ENCODE measurements at regions not wholly inside any gene's neighbourhood (a gene's known extent, or its start where the extent isn't known, plus 50 kb on each side); places are given as distances from the start of the nearest gene placed in this dataset.

- no peak for DNase-seq (ENCODE audit: insufficient read length, low spot score)
- TF ChIP-seq POU2F2 (IDR thresholded peaks at IDR 0.05; ENCODE audit: low read depth, low read length) (no peak), POLR2AphosphoS5 (IDR thresholded peaks at IDR 0.05; ENCODE audit: low read depth, low read length) (no peak), POLR2A (IDR thresholded peaks at IDR 0.05; ENCODE audit: low read depth, low read length) (no peak), TAF1 (IDR thresholded peaks at IDR 0.05; ENCODE audit: low read depth, low read length) (no peak)
- no peak for FAIRE-seq
Measured at GRCh38 chr16:9462984-9463383, 371.5 kb downstream of the HAPSTR1 start.

GRCh38 chr16:9463461-9463860, 372.0 kb downstream of the HAPSTR1 start:
- FAIRE-seq (no peak), DNase-seq (ENCODE audit: insufficient read length, low spot score) (no peak)
- no peak for TF ChIP-seq POLR2A (IDR thresholded peaks at IDR 0.05; ENCODE audit: low read depth, low read length)
- TF ChIP-seq POLR2AphosphoS5 (IDR thresholded peaks at IDR 0.05; ENCODE audit: low read depth, low read length) = no peak
- TF ChIP-seq PAX5 (IDR thresholded peaks at IDR 0.05; ENCODE audit: insufficient read depth, low read length, severe bottlenecking) = no peak
- TF ChIP-seq POU2F2 (IDR thresholded peaks at IDR 0.05; ENCODE audit: low read depth, low read length) = no peak
- no peak for TF ChIP-seq SPI1 (IDR thresholded peaks at IDR 0.05; ENCODE audit: low read depth, low read length)
- TF ChIP-seq TAF1 (IDR thresholded peaks at IDR 0.05; ENCODE audit: low read depth, low read length) = no peak

- DNase-seq (ENCODE audit: insufficient read length, low spot score) (no peak), FAIRE-seq (no peak)
- TF ChIP-seq POLR2A (IDR thresholded peaks at IDR 0.05; ENCODE audit: low read depth, low read length) = no peak
- TF ChIP-seq TAF1 (IDR thresholded peaks at IDR 0.05; ENCODE audit: low read depth, low read length) = no peak
- TF ChIP-seq POU2F2 (IDR thresholded peaks at IDR 0.05; ENCODE audit: low read depth, low read length) = no peak
- TF ChIP-seq POLR2AphosphoS5 (IDR thresholded peaks at IDR 0.05; ENCODE audit: low read depth, low read length) = no peak
- no peak for TF ChIP-seq PAX5 (IDR thresholded peaks at IDR 0.05; ENCODE audit: insufficient read depth, low read length, severe bottlenecking)
- no peak for TF ChIP-seq SPI1 (IDR thresholded peaks at IDR 0.05; ENCODE audit: low read depth, low read length)
Measured at GRCh38 chr16:9465161-9465560, 373.7 kb downstream of the HAPSTR1 start.

- TF ChIP-seq POU2F2 (IDR thresholded peaks at IDR 0.05; ENCODE audit: low read depth, low read length) (no peak), SPI1 (IDR thresholded peaks at IDR 0.05; ENCODE audit: low read depth, low read length) (no peak), PAX5 (IDR thresholded peaks at IDR 0.05; ENCODE audit: insufficient read depth, low read length, severe bottlenecking) (no peak), POLR2A (IDR thresholded peaks at IDR 0.05; ENCODE audit: low read depth, low read length) (no peak), POLR2AphosphoS5 (IDR thresholded peaks at IDR 0.05; ENCODE audit: low read depth, low read length) (no peak), TAF1 (IDR thresholded peaks at IDR 0.05; ENCODE audit: low read depth, low read length) (no peak)
- no peak for FAIRE-seq
- DNase-seq (ENCODE audit: insufficient read length, low spot score) = no peak
Measured at GRCh38 chr16:9469512-9469911, 378.1 kb downstream of the HAPSTR1 start.

- no peak for TF ChIP-seq POLR2AphosphoS5 (IDR thresholded peaks at IDR 0.05; ENCODE audit: low read depth, low read length)
- TF ChIP-seq SPI1 (IDR thresholded peaks at IDR 0.05; ENCODE audit: low read depth, low read length) = peak; percentile 67
- no peak for TF ChIP-seq POLR2A (IDR thresholded peaks at IDR 0.05; ENCODE audit: low read depth, low read length)
- DNase-seq (ENCODE audit: insufficient read length, low spot score) = no peak
- no peak for FAIRE-seq
Measured at GRCh38 chr16:9476744-9477143, 385.3 kb downstream of the HAPSTR1 start.

- FAIRE-seq (no peak), DNase-seq (ENCODE audit: insufficient read length, low spot score) (no peak)
- no peak for TF ChIP-seq SPI1 (IDR thresholded peaks at IDR 0.05; ENCODE audit: low read depth, low read length)
- TF ChIP-seq PAX5 (IDR thresholded peaks at IDR 0.05; ENCODE audit: insufficient read depth, low read length, severe bottlenecking) = no peak
- TF ChIP-seq POLR2AphosphoS5 (IDR thresholded peaks at IDR 0.05; ENCODE audit: low read depth, low read length) = no peak
- no peak for TF ChIP-seq POU2F2 (IDR thresholded peaks at IDR 0.05; ENCODE audit: low read depth, low read length)
- TF ChIP-seq POLR2A (IDR thresholded peaks at IDR 0.05; ENCODE audit: low read depth, low read length) = no peak
- TF ChIP-seq TAF1 (IDR thresholded peaks at IDR 0.05; ENCODE audit: low read depth, low read length) = no peak
Measured at GRCh38 chr16:9479008-9479407, 387.6 kb downstream of the HAPSTR1 start.

GRCh38 chr16:9480503-9480902, 389.1 kb downstream of the HAPSTR1 start:
- TF ChIP-seq POLR2A (IDR thresholded peaks at IDR 0.05; ENCODE audit: low read depth, low read length) (no peak), PAX5 (IDR thresholded peaks at IDR 0.05; ENCODE audit: insufficient read depth, low read length, severe bottlenecking) (no peak), POLR2AphosphoS5 (IDR thresholded peaks at IDR 0.05; ENCODE audit: low read depth, low read length) (no peak)
- DNase-seq (ENCODE audit: insufficient read length, low spot score) = no peak
- no peak for FAIRE-seq

GRCh38 chr16:9481747-9482730, 390.6 kb downstream of the HAPSTR1 start:
- FAIRE-seq (no peak), DNase-seq (ENCODE audit: insufficient read length, low spot score) (no peak)
- TF ChIP-seq POLR2A (IDR thresholded peaks at IDR 0.05; ENCODE audit: low read depth, low read length) = no peak
- TF ChIP-seq TAF1 (IDR thresholded peaks at IDR 0.05; ENCODE audit: low read depth, low read length) = no peak
- no peak for TF ChIP-seq SPI1 (IDR thresholded peaks at IDR 0.05; ENCODE audit: low read depth, low read length)
- no peak for TF ChIP-seq POU2F2 (IDR thresholded peaks at IDR 0.05; ENCODE audit: low read depth, low read length)
- TF ChIP-seq POLR2AphosphoS5 (IDR thresholded peaks at IDR 0.05; ENCODE audit: low read depth, low read length) = no peak
- TF ChIP-seq PAX5 (IDR thresholded peaks at IDR 0.05; ENCODE audit: insufficient read depth, low read length, severe bottlenecking) = no peak

- FAIRE-seq (no peak), DNase-seq (ENCODE audit: insufficient read length, low spot score) (no peak)
- TF ChIP-seq POLR2A (IDR thresholded peaks at IDR 0.05; ENCODE audit: low read depth, low read length) (no peak), SPI1 (IDR thresholded peaks at IDR 0.05; ENCODE audit: low read depth, low read length) (no peak), POLR2AphosphoS5 (IDR thresholded peaks at IDR 0.05; ENCODE audit: low read depth, low read length) (no peak), TAF1 (IDR thresholded peaks at IDR 0.05; ENCODE audit: low read depth, low read length) (no peak)
Measured at GRCh38 chr16:9484426-9484825, 393.0 kb downstream of the HAPSTR1 start.

- no peak for FAIRE-seq
Measured at GRCh38 chr16:9484881-9485280, 393.4 kb downstream of the HAPSTR1 start.

More at GRCh38 chr16:9484881-9485280, 393.4 kb downstream of the HAPSTR1 start:
- no peak for DNase-seq (ENCODE audit: insufficient read length, low spot score)
- no peak for TF ChIP-seq SPI1 (IDR thresholded peaks at IDR 0.05; ENCODE audit: low read depth, low read length)
- TF ChIP-seq PAX5 (IDR thresholded peaks at IDR 0.05; ENCODE audit: insufficient read depth, low read length, severe bottlenecking) = no peak
- TF ChIP-seq POLR2AphosphoS5 (IDR thresholded peaks at IDR 0.05; ENCODE audit: low read depth, low read length) = no peak
- TF ChIP-seq POU2F2 (IDR thresholded peaks at IDR 0.05; ENCODE audit: low read depth, low read length) = no peak
- TF ChIP-seq TAF1 (IDR thresholded peaks at IDR 0.05; ENCODE audit: low read depth, low read length) = no peak
- TF ChIP-seq POLR2A (IDR thresholded peaks at IDR 0.05; ENCODE audit: low read depth, low read length) = no peak

Measured in GM12891 (cell line).